IMR-90 (cell line): ENCODE measurements at regions not wholly inside any gene's neighbourhood (a gene's known extent, or its start where the extent isn't known, plus 50 kb on each side); places are given as distances from the start of the nearest gene placed in this dataset.

ENCODE experiments used
- ATAC-seq: fragments of 200-7000 bp; cut with Tn5 transposase; 2 replicates; pipeline ENCODE4 v1.9.1; 2020; ENCODE audit warnings: low read depth, mild to moderate bottlenecking, moderate library complexity
- BruUV-seq: library from RNA; stranded (reverse); fragments of 400-500 nt; replicated peaks from 2 replicates; lab custom pipeline; 2021; lab: Mats Ljungman, UMichigan
- CTCF ChIA-PET: fragments of 300-600 bp; formaldehyde crosslinking; extraction: SDS; loops from one replicate; lab custom pipeline; 2021; ENCODE audit warnings: antibody characterized with exemption; lab: Yijun Ruan, JAX
- POLR2A ChIA-PET: fragments of 300-600 bp; sonication (Branson Sonifier 250); formaldehyde crosslinking; loops from one replicate; lab custom pipeline; 2022; ENCODE audit warnings: antibody characterized with exemption; ENCODE audit not compliant: unreplicated experiment; lab: Charles Lee
- DNase-seq: peaks from one replicate; pipeline ENCODE4 v3.0.0; 2013
- H2AFZ ChIP-seq: replicated peaks from 2 replicates; pipeline ENCODE3; 2013; ENCODE audit warnings: low read length, mild to moderate bottlenecking; ENCODE audit not compliant: poor library complexity
- H2AK5ac ChIP-seq: 2 replicates; pipeline ENCODE4 v1.6.1; 2013; ENCODE audit warnings: low read depth, low read length, inconsistent platforms
- H2AK9ac ChIP-seq: replicated peaks from 2 replicates; pipeline ENCODE3; 2013; ENCODE audit warnings: mild to moderate bottlenecking, low read depth, low read length, moderate library complexity; ENCODE audit not compliant: poor library complexity
- H2BK120ac ChIP-seq: 2 replicates; pipeline ENCODE4 v1.6.1; 2013; ENCODE audit warnings: low read depth, low read length, inconsistent platforms
- H2BK15ac ChIP-seq: 3 replicates; pipeline ENCODE4 v1.6.1; 2013; ENCODE audit warnings: low read depth, low read length, inconsistent platforms
- H2BK20ac ChIP-seq: 2 replicates; pipeline ENCODE4 v1.6.1; 2013; ENCODE audit warnings: low read depth, mild to moderate bottlenecking, inconsistent platforms, low read length, moderate library complexity
- H2BK5ac ChIP-seq: 2 replicates; pipeline ENCODE4 v1.6.1; 2013; ENCODE audit warnings: mild to moderate bottlenecking, low read depth, low read length, inconsistent platforms; ENCODE audit not compliant: poor library complexity, severe bottlenecking
- H3K14ac ChIP-seq: replicated peaks from 2 replicates; pipeline ENCODE4 v1.6.1; 2013; ENCODE audit warnings: low read depth, low read length, inconsistent platforms
- H3K18ac ChIP-seq: 2 replicates; pipeline ENCODE4 v1.6.1; 2013; ENCODE audit warnings: low read depth, low read length, control low read depth
- H3K23ac ChIP-seq: 2 replicates; pipeline ENCODE4 v1.6.1; 2013; ENCODE audit warnings: low read depth, low read length, inconsistent platforms
- H3K27ac ChIP-seq: 2 replicates; pipeline ENCODE4 v1.5.1; 2013; ENCODE audit warnings: mild to moderate bottlenecking, control low read depth, low read length; ENCODE audit not compliant: insufficient read depth
- H3K27me3 ChIP-seq: 2 replicates; pipeline ENCODE4 v1.6.1; 2013; ENCODE audit warnings: low read length; ENCODE audit not compliant: control insufficient read depth, insufficient read depth
- H3K36me3 ChIP-seq: 2 replicates; pipeline ENCODE4 v1.6.1; 2013; ENCODE audit warnings: low read length, mixed read lengths; ENCODE audit not compliant: control insufficient read depth, insufficient read depth
- H3K4ac ChIP-seq: 2 replicates; pipeline ENCODE4 v1.6.1; 2013; ENCODE audit warnings: low read depth, low read length, inconsistent platforms
- H3K4me1 ChIP-seq: 2 replicates; pipeline ENCODE4 v1.6.1; 2013; ENCODE audit warnings: low read length, mixed read lengths; ENCODE audit not compliant: control insufficient read depth, insufficient read depth
- H3K4me2 ChIP-seq: 2 replicates; pipeline ENCODE4 v1.6.1; 2013; ENCODE audit warnings: low read depth, mild to moderate bottlenecking, control low read depth, low read length, moderate library complexity
- H3K4me3 ChIP-seq: 2 replicates; pipeline ENCODE4 v1.5.1; 2013; ENCODE audit warnings: low read depth, mild to moderate bottlenecking, control low read depth, low read length, moderate library complexity; ENCODE audit not compliant: insufficient read depth
- H3K56ac ChIP-seq: 2 replicates; pipeline ENCODE4 v1.6.1; 2013; ENCODE audit warnings: low read length, inconsistent platforms; ENCODE audit not compliant: insufficient read depth; ENCODE audit errors: extremely low read depth
- H3K79me1 ChIP-seq, 2 experiments: 2 replicates each; pipeline ENCODE4 v1.6.1; 2013; ENCODE audit warnings: low read length in 2 of 2, inconsistent platforms in 1 of 2, low read depth in 1 of 2
- H3K9ac ChIP-seq: 2 replicates; pipeline ENCODE4 v1.6.1; 2013; ENCODE audit warnings: low read depth, low read length, control low read depth
- H3K9me1 ChIP-seq: 2 replicates; pipeline ENCODE4 v1.6.1; 2013; ENCODE audit warnings: low read length, inconsistent platforms; ENCODE audit not compliant: insufficient read depth
- H3K9me3 ChIP-seq: 2 replicates; pipeline ENCODE4 v1.6.1; 2013; ENCODE audit warnings: low read length; ENCODE audit not compliant: control insufficient read depth, insufficient read depth
- H4K20me1 ChIP-seq: 2 replicates; pipeline ENCODE4 v1.6.1; 2013; ENCODE audit warnings: low read length, inconsistent platforms; ENCODE audit not compliant: insufficient read depth
- H4K5ac ChIP-seq: 2 replicates; pipeline ENCODE4 v1.6.1; 2013; ENCODE audit warnings: mild to moderate bottlenecking, low read depth, low read length, control low read depth
- H4K8ac ChIP-seq, 2 experiments: 2 replicates each; pipeline ENCODE4 v1.6.1; 2013; ENCODE audit warnings: low read depth in 2 of 2, low read length in 2 of 2, control low read depth in 1 of 2, inconsistent platforms in 1 of 2
- H4K91ac ChIP-seq: 2 replicates; pipeline ENCODE4 v1.6.1; 2013; ENCODE audit warnings: low read depth, low read length, inconsistent platforms; ENCODE audit not compliant: insufficient read depth
- MAFK ChIP-seq: IDR thresholded peaks from 2 replicates; pipeline ENCODE4 v1.6.1; 2012; ENCODE audit warnings: low read depth, low read length, improper control_type of control experiment
- WGBS, 2 experiments: methylation state at CpG; one replicate each; pipeline versions ENCODE4 v1.1.5 to v1.1.7; 2013; ENCODE audit warnings: missing lambda C conversion rate in 2 of 2; ENCODE audit not compliant: insufficient read length in 1 of 2; ENCODE audit errors: extremely low coverage in 2 of 2; 5-methylcytosine and 5-hydroxymethylcytosine counted together
- dilution Hi-C: fragments of 300-500 bp; cut with HindIII; formaldehyde crosslinking; loops from one replicate; pipeline ENCODE4 v1.14.3; 2018; ENCODE audit warnings: low sequenced_read_pairs; ENCODE audit not compliant: unreplicated experiment
- in situ Hi-C: fragments of 300-500 bp; cut with MboI; formaldehyde crosslinking; loops from 3 replicates; pipeline ENCODE4 v1.14.3; 2019; ENCODE audit warnings: low sequenced_read_pairs, inconsistent platforms, mixed read lengths
- intact Hi-C: fragments of 100-400 bp; cut with micrococcal nuclease; formaldehyde crosslinking; loops from 2 replicates; pipeline ENCODE4 v1.10.0; 2022

- dilution Hi-C loops: no loop called here
Observed at GRCh38 chr12:59873136-59873535, 277.3 kb downstream of the SLC16A7 start.

More at GRCh38 chr12:59873136-59873535, 277.3 kb downstream of the SLC16A7 start:
- CTCF ChIA-PET: no interaction called here
- no peaks in the 10 kb centered on the region for H3K79me1 ChIP-seq
- H3K56ac ChIP-seq: no peak overlapping the region
- DNase-seq: peak; percentile 10
- TF ChIP-seq MAFK: no peak
- no peak overlapping the region for H3K4ac ChIP-seq
- no peak overlapping the region for H4K8ac ChIP-seq
- no peaks in the 10 kb centered on the region for H3K27me3 ChIP-seq
- peaks cover 2% of the 10 kb centered on the region; the same call in 1 of the 2 replicates for H3K4me1 ChIP-seq
- no peaks in the 10 kb centered on the region for H3K9me3 ChIP-seq
- no peak overlapping the region for H4K5ac ChIP-seq
- no peak overlapping the region for H3K14ac ChIP-seq
- H2BK5ac ChIP-seq: no peak overlapping the region
- in situ Hi-C loops (no loop called here), intact Hi-C loops (no loop called here)
- no peaks in the 10 kb centered on the region for H4K20me1 ChIP-seq
- H3K4me2 ChIP-seq: no peak overlapping the region
- no peak overlapping the region for H2AK9ac ChIP-seq
- H3K36me3 ChIP-seq: no peaks in the 10 kb centered on the region
- no peak overlapping the region for H2BK120ac ChIP-seq
- no peak overlapping the region for H2AK5ac ChIP-seq
- no peak overlapping the region for H2BK15ac ChIP-seq
- no peak overlapping the region for H3K9ac ChIP-seq
- no peaks in the 10 kb centered on the region for H3K9me1 ChIP-seq
- H2BK20ac ChIP-seq: no peak overlapping the region
- BruUV-seq: no TSS peak
- H3K27ac ChIP-seq: no peak overlapping the region
- H3K4me3 ChIP-seq: no peak overlapping the region
- H3K18ac ChIP-seq: no peak overlapping the region
- no peak overlapping the region for H2AFZ ChIP-seq
- H3K23ac ChIP-seq: no peak overlapping the region
- WGBS, 2 experiments: no CpG with 5 or more reads among the region's 1 CpG
- no peak for ATAC-seq
- POLR2A ChIA-PET: no interaction called here
- H4K91ac ChIP-seq: no peak overlapping the region
